HG02642 (cell line): ENCODE measurements at regions not wholly inside any gene's neighbourhood (a gene's known extent, or its start where the extent isn't known, plus 50 kb on each side); places are given as distances from the start of the nearest gene placed in this dataset.

Source experiments
- ATAC-seq: cut with Tn5 transposase; IDR thresholded peaks from one replicate; pipeline ENCODE4 v1.9.1; 2021; ENCODE audit warnings: mild to moderate bottlenecking; ENCODE audit not compliant: unreplicated experiment, poor library complexity

GRCh38 chr12:91523831-91524230 is 341.2 kb upstream of the DCN start:
- no peak for ATAC-seq

GRCh38 chr12:91516695-91517047 is 334.1 kb upstream of the DCN start:
- no peak for ATAC-seq

GRCh38 chr12:91515944-91516694 is 333.5 kb upstream of the DCN start:
- ATAC-seq, result no peak

GRCh38 chr12:91513313-91513712 is 330.7 kb upstream of the DCN start:
- ATAC-seq, result no peak

- no peak for ATAC-seq
Measured at GRCh38 chr12:91511795-91512420, 329.3 kb upstream of the DCN start.

- no peak for ATAC-seq
Measured at GRCh38 chr12:91507754-91508153, 325.1 kb upstream of the DCN start.

- ATAC-seq, result no peak
Measured at GRCh38 chr12:91506452-91506851, 323.8 kb upstream of the DCN start.

GRCh38 chr12:91505006-91505405 is 322.4 kb upstream of the DCN start:
- ATAC-seq, result no peak

GRCh38 chr12:91502208-91502607 is 319.6 kb upstream of the DCN start:
- ATAC-seq, result no peak

- no peak for ATAC-seq
Measured at GRCh38 chr12:91496337-91496736, 313.7 kb upstream of the DCN start.

- ATAC-seq, result no peak
Measured at GRCh38 chr12:91493308-91493707, 310.7 kb upstream of the DCN start.

GRCh38 chr12:91492648-91493047 is 310.0 kb upstream of the DCN start:
- ATAC-seq, result no peak

- no peak for ATAC-seq
Measured at GRCh38 chr12:91490667-91491311, 308.2 kb upstream of the DCN start.

GRCh38 chr12:91483471-91483985 is 300.9 kb upstream of the DCN start:
- no peak for ATAC-seq

- no peak for ATAC-seq
Measured at GRCh38 chr12:91482231-91482630, 299.6 kb upstream of the DCN start.

GRCh38 chr12:91478500-91478899 is 295.9 kb upstream of the DCN start:
- ATAC-seq, result no peak

GRCh38 chr12:91467686-91468085 is 285.1 kb upstream of the DCN start:
- ATAC-seq, result no peak

- no peak for ATAC-seq
Measured at GRCh38 chr12:91461061-91461460, 278.4 kb upstream of the DCN start.

GRCh38 chr12:91460469-91460868 is 277.9 kb upstream of the DCN start:
- ATAC-seq, result no peak

GRCh38 chr12:91455321-91455720 is 272.7 kb upstream of the DCN start:
- no peak for ATAC-seq

GRCh38 chr12:91454179-91454578 is 271.6 kb upstream of the DCN start:
- no peak for ATAC-seq
